ENCODE measurements at regions not wholly inside any gene's neighbourhood (a gene's known extent, or its start where the extent isn't known, plus 50 kb on each side); places are given as distances from the start of the nearest gene placed in this dataset.

GRCh38 chr18:38933910-38934510 is 1368.4 kb upstream of the CELF4 start:
- no peak overlapping the region for H3K4me3 ChIP-seq (ENCODE audit: control insufficient read depth, low read depth, low read length)
- DNase-seq (ENCODE audit: low read depth): no peak
- no peak for TF ChIP-seq CTCF (conservative IDR thresholded peaks at IDR 0.05; ENCODE audit: control insufficient read depth, insufficient read depth, low read depth, low read length)

GRCh38 chr18:38933322-38933721 is 1367.7 kb upstream of the CELF4 start:
- H3K4me3 ChIP-seq (ENCODE audit: control insufficient read depth, low read depth, low read length): no peak overlapping the region
- no peak for DNase-seq (ENCODE audit: low read depth)
- TF ChIP-seq CTCF (conservative IDR thresholded peaks at IDR 0.05; ENCODE audit: control insufficient read depth, insufficient read depth, low read depth, low read length): no peak

DNA sequence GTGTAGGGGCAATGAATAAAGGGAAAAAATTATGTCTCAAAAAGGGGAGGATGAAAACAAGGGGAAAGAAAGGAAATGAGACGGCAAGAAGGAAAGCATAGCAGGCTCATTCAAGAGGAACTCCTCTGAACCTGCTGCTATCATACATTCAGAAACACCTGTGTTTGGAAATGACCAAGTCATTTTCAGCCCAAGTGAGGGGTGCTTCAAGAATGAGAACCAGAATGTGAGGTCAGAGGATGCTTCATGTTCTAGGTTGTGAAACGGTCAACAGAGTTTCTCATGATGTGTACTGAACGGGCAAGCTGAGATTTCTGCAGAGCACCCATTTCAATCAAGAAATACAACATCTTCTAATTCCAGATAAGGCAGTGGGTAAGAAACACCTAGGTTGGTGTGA is 1367.2 kb upstream of the CELF4 start:
- no peak overlapping the region for H3K4me3 ChIP-seq (ENCODE audit: control insufficient read depth, low read depth, low read length)
- DNase-seq (ENCODE audit: low read depth): no peak

DNA sequence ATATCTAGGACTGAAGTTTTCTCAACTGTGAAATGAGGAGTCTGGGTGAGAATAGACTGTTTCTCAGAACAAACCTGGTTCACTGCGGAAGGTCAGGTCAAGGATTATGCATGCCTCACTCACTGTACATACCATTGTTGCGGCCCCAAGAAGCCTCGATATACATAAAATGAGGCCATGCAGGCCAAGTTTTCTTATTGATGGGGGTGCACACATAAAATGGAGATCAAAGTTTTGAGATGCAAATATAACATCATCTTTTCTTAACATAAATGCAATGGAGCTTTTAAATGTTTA is 1366.1 kb upstream of the CELF4 start:
- no peak for DNase-seq (ENCODE audit: low read depth)
- no peak overlapping the region for H3K4me3 ChIP-seq (ENCODE audit: control insufficient read depth, low read depth, low read length)
- TF ChIP-seq CTCF (conservative IDR thresholded peaks at IDR 0.05; ENCODE audit: control insufficient read depth, insufficient read depth, low read depth, low read length): no peak

More for the DNA sequence above, 1367.2 kb upstream of the CELF4 start:
- TF ChIP-seq CTCF (conservative IDR thresholded peaks at IDR 0.05; ENCODE audit: control insufficient read depth, insufficient read depth, low read depth, low read length): no peak

DNA sequence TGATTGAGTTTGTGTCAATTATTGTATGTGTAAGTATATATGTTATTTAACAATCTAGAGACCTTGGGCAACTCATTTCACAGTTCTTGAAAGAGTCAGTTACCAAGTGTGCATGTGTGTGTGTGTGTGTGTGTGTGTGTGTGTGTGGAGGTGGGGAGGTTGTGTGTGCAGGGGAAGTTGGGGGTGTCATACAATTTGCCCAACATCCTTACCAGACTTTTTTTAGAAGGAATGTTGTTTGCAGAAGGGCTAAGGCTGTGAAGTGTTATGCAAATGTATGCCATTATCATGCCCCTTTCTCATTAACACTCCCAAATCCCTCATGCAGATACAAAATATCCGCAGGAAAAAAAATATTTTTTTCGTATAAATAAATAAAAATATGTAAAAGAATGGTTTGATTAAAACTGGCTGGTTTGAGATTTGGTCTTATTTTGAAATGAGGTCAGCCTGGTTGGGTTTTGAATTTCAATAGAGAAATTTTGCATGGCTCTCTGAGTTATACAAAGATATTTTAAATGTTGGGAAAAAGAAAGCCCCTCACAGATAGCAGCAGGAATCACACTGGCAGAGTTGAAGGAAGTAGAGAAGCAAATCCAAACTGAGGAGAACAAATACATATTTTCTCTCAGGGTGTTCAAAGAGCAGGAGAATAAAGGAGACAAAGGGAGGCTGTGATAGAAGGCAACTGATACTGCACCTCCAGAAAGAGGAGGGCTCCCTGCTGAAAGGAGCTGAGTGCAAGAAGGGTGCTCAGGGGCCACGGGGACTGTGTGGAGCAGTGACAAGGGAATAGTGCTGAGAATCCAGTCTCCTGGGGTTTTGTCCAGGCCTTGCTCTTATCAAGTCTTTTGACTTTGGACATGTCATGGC is 1365.5 kb upstream of the CELF4 start:
- TF ChIP-seq CTCF (conservative IDR thresholded peaks at IDR 0.05; ENCODE audit: control insufficient read depth, insufficient read depth, low read depth, low read length): no peak
- no peak overlapping the region for H3K4me3 ChIP-seq (ENCODE audit: control insufficient read depth, low read depth, low read length)
- DNase-seq (ENCODE audit: low read depth): no peak

GRCh38 chr18:38923540-38923939 is 1357.9 kb upstream of the CELF4 start:
- H3K4me3 ChIP-seq (ENCODE audit: control insufficient read depth, low read depth, low read length): no peak overlapping the region
- no peak for DNase-seq (ENCODE audit: low read depth)
- no peak for TF ChIP-seq CTCF (conservative IDR thresholded peaks at IDR 0.05; ENCODE audit: control insufficient read depth, insufficient read depth, low read depth, low read length)

Measured in fibroblast of mammary gland (primary cell).